HUES64 (cell line): ENCODE measurements at regions not wholly inside any gene's neighbourhood (a gene's known extent, or its start where the extent isn't known, plus 50 kb on each side); places are given as distances from the start of the nearest gene placed in this dataset.

Experiments
- H3K27ac ChIP-seq: 2 replicates; pipeline ENCODE4 v1.7.0; 2013; ENCODE audit warnings: low read depth, low read length, inconsistent platforms
- H3K27me3 ChIP-seq: 2 replicates; pipeline ENCODE4 v1.6.1; 2013; ENCODE audit warnings: mild to moderate bottlenecking, low read length; ENCODE audit not compliant: insufficient read depth
- H3K36me3 ChIP-seq: 2 replicates; pipeline ENCODE4 v1.6.1; 2013; ENCODE audit warnings: mild to moderate bottlenecking, low read length; ENCODE audit not compliant: insufficient read depth
- H3K4me1 ChIP-seq: 2 replicates; pipeline ENCODE4 v1.6.1; 2013; ENCODE audit warnings: mild to moderate bottlenecking, low read length, moderate library complexity; ENCODE audit not compliant: insufficient read depth
- H3K4me3 ChIP-seq: 2 replicates; pipeline ENCODE4 v1.5.1; 2013; ENCODE audit warnings: mild to moderate bottlenecking, low read length, moderate library complexity
- H3K9ac ChIP-seq: 2 replicates; pipeline ENCODE4 v1.6.1; 2013; ENCODE audit warnings: mild to moderate bottlenecking, low read depth, low read length
- H3K9me3 ChIP-seq: 2 replicates; pipeline ENCODE4 v1.6.1; 2013; ENCODE audit warnings: low read depth, low read length; ENCODE audit not compliant: insufficient read depth
- WGBS: fragments of 150-250, 120-280 bp; methylation state at CpG from one replicate; pipeline ENCODE4 v1.1.7; 2013; ENCODE audit warnings: missing lambda C conversion rate; 5-methylcytosine and 5-hydroxymethylcytosine counted together

GRCh38 chr16:54347961-54348360 lies 61.4 kb upstream of the IRX3 start:
- Histone ChIP-seq H3K4me1 (0 out of 2 replicates have a peak, but pooled peaks cover 4% of the 10 kb centered on the region), H3K9ac (no peak overlapping the region), H3K27ac (no peak overlapping the region), H3K9me3 (no peaks in the 10 kb centered on the region), H3K27me3 (no peaks in the 10 kb centered on the region), H3K4me3 (no peak overlapping the region), H3K36me3 (no peaks in the 10 kb centered on the region)
- WGBS, result 100% methylated on average over 1 of the region's 1 CpG

- Histone ChIP-seq H3K27ac (no peak overlapping the region), H3K36me3 (no peaks in the 10 kb centered on the region), H3K4me3 (no peak overlapping the region), H3K27me3 (0 out of 2 replicates have a peak, but pooled peaks cover 2% of the 10 kb centered on the region), H3K4me1 (peaks cover 19% of the 10 kb centered on the region), H3K9me3 (no peaks in the 10 kb centered on the region), H3K9ac (no peak overlapping the region)
- WGBS, result 100% methylated on average over 3 of the region's 3 CpGs
Observed at GRCh38 chr16:54346041-54346440, 59.5 kb upstream of the IRX3 start.

- Histone ChIP-seq H3K4me1 (peaks cover 25% of the 10 kb centered on the region), H3K9ac (no peak overlapping the region), H3K9me3 (no peaks in the 10 kb centered on the region), H3K4me3 (no peak overlapping the region), H3K36me3 (no peaks in the 10 kb centered on the region), H3K27me3 (0 out of 2 replicates have a peak, but pooled peaks cover 2% of the 10 kb centered on the region), H3K27ac (no peak overlapping the region)
- 82% methylated on average over 22 of the region's 22 CpGs for WGBS
Observed at GRCh38 chr16:54344646-54345630, 58.4 kb upstream of the IRX3 start.

- WGBS, result 95% methylated on average over 5 of the region's 5 CpGs
- Histone ChIP-seq H3K36me3 (no peaks in the 10 kb centered on the region), H3K27me3 (0 out of 2 replicates have a peak, but pooled peaks cover 2% of the 10 kb centered on the region), H3K4me1 (peaks cover 25% of the 10 kb centered on the region), H3K9ac (no peak overlapping the region), H3K27ac (no peak overlapping the region), H3K4me3 (no peak overlapping the region), H3K9me3 (no peaks in the 10 kb centered on the region)
Observed at GRCh38 chr16:54342966-54343365, 56.4 kb upstream of the IRX3 start.

GRCh38 chr16:54341892-54342776 lies 55.5 kb upstream of the IRX3 start:
- no peak overlapping the region for H3K27ac ChIP-seq
- no peak overlapping the region for H3K4me3 ChIP-seq
- H3K9me3 ChIP-seq, result no peaks in the 10 kb centered on the region
- WGBS, result 93% methylated on average over 14 of the region's 16 CpGs
- no peak overlapping the region for H3K9ac ChIP-seq
- no peaks in the 10 kb centered on the region for H3K36me3 ChIP-seq
- H3K4me1 ChIP-seq, result peaks cover 25% of the 10 kb centered on the region
- H3K27me3 ChIP-seq, result 0 out of 2 replicates have a peak, but pooled peaks cover 2% of the 10 kb centered on the region

- Histone ChIP-seq H3K27me3 (0 out of 2 replicates have a peak, but pooled peaks cover 2% of the 10 kb centered on the region), H3K36me3 (no peaks in the 10 kb centered on the region), H3K9ac (no peak overlapping the region), H3K4me3 (no peak overlapping the region), H3K27ac (no peak overlapping the region), H3K9me3 (no peaks in the 10 kb centered on the region), H3K4me1 (peaks cover 25% of the 10 kb centered on the region)
- WGBS, result 67% methylated on average over 4 of the region's 5 CpGs
Observed at GRCh38 chr16:54340531-54340930, 53.9 kb upstream of the IRX3 start.

GRCh38 chr16:54336631-54337204 lies 50.1 kb upstream of the IRX3 start:
- peaks cover 27% of the 10 kb centered on the region for H3K4me1 ChIP-seq
- no peaks in the 10 kb centered on the region for H3K36me3 ChIP-seq
- no peak overlapping the region for H3K9ac ChIP-seq
- 82% methylated on average over 3 of the region's 4 CpGs for WGBS
- H3K27ac ChIP-seq, result no peak overlapping the region
- no peaks in the 10 kb centered on the region for H3K9me3 ChIP-seq
- 0 out of 2 replicates have a peak, but pooled peaks cover 2% of the 10 kb centered on the region for H3K27me3 ChIP-seq
- no peak overlapping the region for H3K4me3 ChIP-seq
